B cell (primary cell): ENCODE measurements at regions not wholly inside any gene's neighbourhood (a gene's known extent, or its start where the extent isn't known, plus 50 kb on each side); places are given as distances from the start of the nearest gene placed in this dataset.

Experiments
- EZH2 ChIP-seq: IDR thresholded peaks from 2 replicates; pipeline ENCODE4 v1.6.1; 2012; ENCODE audit warnings: borderline replicate concordance, low read depth, mild to moderate bottlenecking, moderate library complexity, low read length; ENCODE audit not compliant: insufficient read depth, poor library complexity, severe bottlenecking
- TF ChIP-seq, protein P1 (sequence below): fragments of 200-600 bp; IDR thresholded peaks from one replicate; pipeline ENCODE4 v1.8.0; 2022; ENCODE audit warnings: antibody characterized with exemption, mild to moderate bottlenecking

DNA sequence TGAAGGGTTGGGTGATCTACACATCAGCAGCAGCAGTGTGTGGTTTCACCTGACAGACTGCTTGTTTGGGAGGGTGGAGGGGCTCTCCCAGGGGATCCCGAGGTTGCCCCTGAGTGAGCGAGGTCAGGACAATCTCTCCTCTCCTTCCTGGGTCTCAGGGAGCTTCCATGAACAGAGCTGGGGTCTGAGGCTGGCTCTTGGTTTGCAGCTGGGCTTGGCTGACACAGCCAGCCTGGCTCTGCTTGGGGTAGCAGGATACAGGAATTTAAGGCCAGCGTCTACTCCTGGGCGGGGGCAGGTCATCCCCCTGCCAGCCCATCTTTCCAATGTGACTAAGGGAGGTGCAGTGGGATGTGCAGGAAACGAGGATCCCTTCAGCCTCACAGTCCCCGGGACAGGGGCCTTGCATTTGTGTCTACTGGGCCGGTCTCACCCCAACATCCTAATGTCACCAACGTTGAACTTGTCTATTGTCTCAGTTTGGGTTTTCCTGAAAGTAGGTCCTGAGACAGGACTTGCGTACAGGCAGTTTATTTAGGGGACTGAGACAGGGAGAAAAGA, 262.6 kb upstream of the HDAC4 start:
- TF ChIP-seq EZH2 = no peak
- TF ChIP-seq, protein P1, sequence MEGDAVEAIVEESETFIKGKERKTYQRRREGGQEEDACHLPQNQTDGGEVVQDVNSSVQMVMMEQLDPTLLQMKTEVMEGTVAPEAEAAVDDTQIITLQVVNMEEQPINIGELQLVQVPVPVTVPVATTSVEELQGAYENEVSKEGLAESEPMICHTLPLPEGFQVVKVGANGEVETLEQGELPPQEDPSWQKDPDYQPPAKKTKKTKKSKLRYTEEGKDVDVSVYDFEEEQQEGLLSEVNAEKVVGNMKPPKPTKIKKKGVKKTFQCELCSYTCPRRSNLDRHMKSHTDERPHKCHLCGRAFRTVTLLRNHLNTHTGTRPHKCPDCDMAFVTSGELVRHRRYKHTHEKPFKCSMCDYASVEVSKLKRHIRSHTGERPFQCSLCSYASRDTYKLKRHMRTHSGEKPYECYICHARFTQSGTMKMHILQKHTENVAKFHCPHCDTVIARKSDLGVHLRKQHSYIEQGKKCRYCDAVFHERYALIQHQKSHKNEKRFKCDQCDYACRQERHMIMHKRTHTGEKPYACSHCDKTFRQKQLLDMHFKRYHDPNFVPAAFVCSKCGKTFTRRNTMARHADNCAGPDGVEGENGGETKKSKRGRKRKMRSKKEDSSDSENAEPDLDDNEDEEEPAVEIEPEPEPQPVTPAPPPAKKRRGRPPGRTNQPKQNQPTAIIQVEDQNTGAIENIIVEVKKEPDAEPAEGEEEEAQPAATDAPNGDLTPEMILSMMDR = no peak
